ENCODE measurements at regions not wholly inside any gene's neighbourhood (a gene's known extent, or its start where the extent isn't known, plus 50 kb on each side); places are given as distances from the start of the nearest gene placed in this dataset.

DNA sequence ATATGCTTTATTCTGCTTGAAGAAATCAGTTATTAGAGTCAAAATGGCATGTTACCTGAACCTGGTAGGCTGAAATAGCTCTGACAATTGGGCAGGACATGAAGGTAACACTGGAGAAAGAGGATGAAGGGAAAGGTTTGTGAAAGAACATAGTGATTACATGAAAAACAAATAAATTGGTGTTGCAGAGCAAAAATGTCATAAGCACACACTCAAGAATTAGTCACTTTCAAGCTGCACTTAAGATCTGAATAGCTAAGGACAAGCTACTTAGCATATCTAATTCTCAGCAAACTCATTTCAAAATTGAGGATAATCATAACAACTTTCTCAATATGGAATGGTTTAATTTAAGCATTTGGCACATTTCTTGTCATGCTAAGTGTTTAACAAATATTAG, 1398.0 kb upstream of the FLRT2 start:
- TF ChIP-seq POLR2A (IDR thresholded peaks at IDR 0.05; ENCODE audit: low read length) (no peak), GATA1 (IDR thresholded peaks at IDR 0.05; ENCODE audit: low read depth, low read length) (no peak)

Measured in erythroblast (primary cell).